Mucosa of rectum (tissue), 2 donors: ENCODE measurements at regions not wholly inside any gene's neighbourhood (a gene's known extent, or its start where the extent isn't known, plus 50 kb on each side); places are given as distances from the start of the nearest gene placed in this dataset.
"Not testable (repeated sequence)": the region's sequence is repeated elsewhere in the genome, so short reads cannot be mapped to it uniquely, and the experiment has no call there.

ENCODE experiments used
- H3K27ac ChIP-seq, 2 donors: one replicate each; pipeline ENCODE4 v1.7.0; 2013; ENCODE audit warnings: inconsistent platforms in 2 of 2, low read depth in 2 of 2, low read length in 2 of 2
- H3K27me3 ChIP-seq, 2 donors: one replicate each; pipeline ENCODE4 v1.7.0; 2013; ENCODE audit warnings: low read length in 2 of 2; ENCODE audit not compliant: control insufficient read depth in 2 of 2, insufficient read depth in 2 of 2
- H3K36me3 ChIP-seq, 2 donors: one replicate each; pipeline ENCODE4 v1.7.0; 2013; ENCODE audit warnings: low read length in 2 of 2; ENCODE audit not compliant: control insufficient read depth in 2 of 2, insufficient read depth in 2 of 2
- H3K4me1 ChIP-seq, 2 donors: one replicate each; pipeline ENCODE4 v1.7.0; 2013; ENCODE audit warnings: low read length in 2 of 2, mild to moderate bottlenecking in 1 of 2; ENCODE audit not compliant: control insufficient read depth in 2 of 2, insufficient read depth in 2 of 2
- H3K4me3 ChIP-seq, 2 donors: one replicate each; pipeline ENCODE4 v1.7.0; 2013; ENCODE audit warnings: low read length in 2 of 2
- H3K9ac ChIP-seq, 2 donors: one replicate each; pipeline ENCODE4 v1.7.0; 2013; ENCODE audit warnings: low read length in 2 of 2, low read depth in 1 of 2, mild to moderate bottlenecking in 1 of 2
- H3K9me3 ChIP-seq, 2 donors: one replicate each; pipeline ENCODE4 v1.7.0; 2013; ENCODE audit warnings: low read length in 2 of 2; ENCODE audit not compliant: control insufficient read depth in 2 of 2
- donor health status: healthy.
- donor health status: Normal muscosa, but diverticular disease.

DNA sequence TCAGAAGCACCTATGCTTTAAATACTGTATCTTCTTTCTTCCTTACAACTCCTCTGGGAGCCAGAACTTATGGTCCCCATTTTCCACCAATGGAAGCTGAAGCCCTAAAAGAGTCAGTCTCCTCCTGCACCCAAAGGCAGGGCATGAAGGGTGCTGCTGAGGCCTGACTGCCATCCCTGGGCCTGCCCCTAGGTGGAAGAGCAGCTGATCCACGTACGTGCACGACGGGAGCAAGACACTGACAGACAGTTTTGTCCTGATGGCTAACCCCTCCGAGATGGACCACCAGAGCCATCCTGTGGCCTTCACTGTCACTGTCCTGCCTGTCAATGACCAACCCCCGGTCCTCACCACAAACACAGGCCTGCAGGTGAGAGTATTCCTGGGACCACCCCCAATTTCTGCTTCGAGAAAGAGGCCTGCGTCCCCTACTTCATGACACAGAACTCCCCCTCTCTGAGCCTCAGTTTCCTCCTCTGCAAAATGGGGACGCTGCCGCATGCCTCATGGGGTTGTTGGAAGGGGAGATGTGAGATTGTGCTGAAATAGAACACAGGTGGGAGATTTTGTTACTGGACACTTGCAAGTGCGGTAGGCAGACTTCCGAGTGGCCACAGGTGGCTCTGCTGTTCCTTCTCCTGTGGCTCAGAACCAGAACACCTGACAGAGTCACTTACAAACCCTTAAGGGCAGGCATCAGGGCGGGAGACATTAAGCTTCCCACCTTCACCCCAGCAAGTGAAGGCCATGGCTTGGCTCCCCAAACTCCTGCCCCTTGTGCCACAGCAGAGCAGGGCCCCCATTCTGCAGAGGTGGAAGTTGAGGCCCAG is 175.4 kb downstream of the TBC1D2B start:
- H3K36me3 ChIP-seq, result no peaks in the 10 kb centered on the region
- no peaks in the 10 kb centered on the region for H3K9me3 ChIP-seq
- no peak overlapping the region for H3K4me3 ChIP-seq
- H3K4me1 ChIP-seq, result no peaks in the 10 kb centered on the region
- H3K27ac ChIP-seq, result no peak overlapping the region
- no peak overlapping the region for H3K9ac ChIP-seq
- H3K27me3 ChIP-seq, result no peaks in the 10 kb centered on the region

DNA sequence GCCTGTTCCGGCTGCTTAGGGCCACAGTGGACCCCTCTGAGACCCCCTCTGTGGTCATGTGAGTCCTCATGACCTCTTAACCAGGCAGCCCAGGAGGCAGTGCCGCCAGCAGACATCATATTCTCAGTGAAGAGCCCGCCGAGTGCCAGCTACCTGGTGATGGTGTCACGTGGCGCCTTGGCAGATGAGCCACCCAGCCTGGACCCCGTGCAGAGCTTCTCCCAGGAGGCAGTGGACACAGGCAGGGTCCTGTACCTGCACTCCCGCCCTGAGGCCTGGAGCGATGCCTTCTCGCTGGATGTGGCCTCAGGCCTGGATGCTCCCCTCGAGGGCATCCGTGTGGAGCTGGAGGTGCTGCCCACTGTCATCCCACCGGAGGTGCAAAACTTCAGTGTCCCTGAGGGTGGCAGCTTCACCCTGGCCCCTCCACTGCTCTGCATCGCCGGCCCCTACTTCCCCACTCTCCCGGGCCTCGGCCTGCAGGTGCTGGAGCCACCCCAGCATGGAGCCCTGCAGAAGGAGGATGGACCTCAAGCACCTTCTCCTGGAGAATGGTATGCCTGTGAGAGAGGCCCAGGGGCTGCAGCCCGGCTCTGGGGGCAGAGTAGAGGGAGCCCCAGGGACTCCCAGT is 176.1 kb downstream of the TBC1D2B start:
- Histone ChIP-seq H3K4me1 (no peaks in the 10 kb centered on the region), H3K36me3 (no peaks in the 10 kb centered on the region), H3K27ac (no peak overlapping the region), H3K9me3 (no peaks in the 10 kb centered on the region), H3K4me3 (no peak overlapping the region), H3K9ac (no peak overlapping the region), H3K27me3 (no peaks in the 10 kb centered on the region)

DNA sequence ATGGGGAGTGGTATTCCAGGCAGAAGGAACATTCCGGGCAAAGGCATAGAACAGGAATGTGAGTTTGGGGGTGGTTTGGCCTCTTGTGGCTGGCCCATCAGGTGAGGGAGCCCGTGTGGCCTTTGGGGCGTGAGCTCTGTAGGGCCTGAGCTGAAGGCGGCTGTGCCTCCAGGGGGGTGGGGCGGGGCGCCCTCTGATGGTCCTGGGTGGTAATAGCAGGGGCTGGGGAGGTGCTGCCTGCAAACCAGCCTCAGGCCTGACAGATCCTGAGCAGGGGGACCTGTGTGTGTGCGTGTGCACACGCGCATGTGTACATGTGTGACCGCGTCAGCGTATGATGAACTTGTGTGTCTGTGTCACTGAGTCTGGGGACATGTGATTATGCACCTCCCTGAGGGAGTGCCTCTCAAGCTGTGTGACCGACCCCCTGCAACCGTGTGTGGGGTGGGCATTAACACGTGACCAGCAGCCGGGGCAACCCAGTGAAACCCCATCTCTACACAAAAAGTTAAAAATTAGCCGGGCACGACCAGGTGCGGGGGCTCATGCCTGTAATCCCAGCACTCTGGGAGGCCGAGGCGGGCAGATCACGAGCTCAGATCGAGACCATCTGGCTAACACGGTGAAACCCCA is 177.1 kb downstream of the TBC1D2B start:
- not testable (repeated sequence) for H3K36me3 ChIP-seq, H3K4me3 ChIP-seq, H3K27me3 ChIP-seq, H3K4me1 ChIP-seq, H3K9me3 ChIP-seq, H3K9ac ChIP-seq, H3K27ac ChIP-seq

DNA sequence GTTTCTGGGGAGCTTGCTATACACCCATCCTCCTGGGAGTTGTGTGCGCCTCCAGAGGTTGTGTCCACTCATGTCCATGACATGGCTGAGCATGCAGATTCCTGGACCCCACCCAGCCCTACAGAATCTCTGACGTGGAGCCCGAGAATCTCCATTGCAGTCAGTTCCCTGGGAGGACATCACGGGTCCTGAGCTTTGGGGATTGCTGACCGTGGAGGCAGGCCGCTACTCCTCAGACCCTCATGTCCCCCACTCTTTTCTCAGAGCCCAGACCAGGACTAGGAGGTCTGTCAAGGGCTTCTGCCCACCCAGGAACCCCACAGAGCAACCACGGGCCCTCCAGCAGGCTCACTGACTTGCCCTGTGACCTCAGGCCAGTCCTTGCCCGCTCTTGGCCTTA is 177.7 kb downstream of the TBC1D2B start:
- H3K27me3 ChIP-seq, H3K27ac ChIP-seq, H3K36me3 ChIP-seq, H3K4me1 ChIP-seq, H3K9ac ChIP-seq, H3K4me3 ChIP-seq, H3K9me3 ChIP-seq: not testable (repeated sequence)

DNA sequence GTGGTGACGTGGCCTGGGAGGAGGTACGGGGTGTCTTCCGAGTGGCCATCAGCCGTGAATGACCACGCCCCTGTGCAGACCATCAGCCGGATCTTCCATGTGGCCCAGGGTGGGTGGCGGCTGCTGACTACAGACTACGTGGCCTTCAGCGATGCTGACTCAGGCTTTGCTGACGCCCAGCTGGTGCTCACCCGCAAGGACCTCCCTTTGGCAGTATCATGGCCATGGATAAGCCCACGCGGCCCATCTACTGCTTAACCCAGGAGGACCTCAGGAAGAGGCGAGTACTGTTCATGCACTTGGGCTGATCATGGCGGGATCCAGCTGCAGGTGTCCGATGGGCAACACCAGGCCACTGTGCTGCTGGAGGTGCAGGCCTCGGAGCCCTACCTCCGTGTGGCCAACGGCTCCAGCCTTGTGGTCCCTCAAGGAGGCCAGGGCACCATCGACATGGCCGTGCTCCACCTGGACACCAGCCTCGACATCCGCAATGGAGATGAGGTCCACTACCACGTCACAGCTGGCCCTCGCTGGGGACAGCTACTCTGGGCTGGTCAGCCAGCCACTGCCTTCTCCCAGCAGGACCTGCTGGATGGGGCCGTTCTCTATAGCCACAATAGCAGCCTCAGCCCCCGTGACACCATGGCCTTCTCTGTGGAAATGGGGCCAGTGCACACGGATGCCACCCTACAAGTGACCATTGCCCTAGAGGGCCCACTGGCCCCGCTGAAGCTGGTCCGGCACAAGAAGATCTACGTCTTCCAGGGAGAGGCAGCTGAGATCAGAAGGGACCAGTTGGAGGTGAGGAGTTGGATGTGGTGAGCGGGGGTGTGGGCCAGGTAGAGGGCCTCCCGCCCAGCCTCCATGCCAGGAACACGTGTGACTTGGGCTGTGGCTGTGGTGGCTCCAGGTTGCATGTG is 178.4 kb downstream of the TBC1D2B start:
- Histone ChIP-seq H3K27me3 (no peaks in the 10 kb centered on the region), H3K9me3 (no peaks in the 10 kb centered on the region), H3K36me3 (no peaks in the 10 kb centered on the region), H3K4me3 (no peak overlapping the region), H3K9ac (no peak overlapping the region), H3K27ac (no peak overlapping the region), H3K4me1 (no peaks in the 10 kb centered on the region)

DNA sequence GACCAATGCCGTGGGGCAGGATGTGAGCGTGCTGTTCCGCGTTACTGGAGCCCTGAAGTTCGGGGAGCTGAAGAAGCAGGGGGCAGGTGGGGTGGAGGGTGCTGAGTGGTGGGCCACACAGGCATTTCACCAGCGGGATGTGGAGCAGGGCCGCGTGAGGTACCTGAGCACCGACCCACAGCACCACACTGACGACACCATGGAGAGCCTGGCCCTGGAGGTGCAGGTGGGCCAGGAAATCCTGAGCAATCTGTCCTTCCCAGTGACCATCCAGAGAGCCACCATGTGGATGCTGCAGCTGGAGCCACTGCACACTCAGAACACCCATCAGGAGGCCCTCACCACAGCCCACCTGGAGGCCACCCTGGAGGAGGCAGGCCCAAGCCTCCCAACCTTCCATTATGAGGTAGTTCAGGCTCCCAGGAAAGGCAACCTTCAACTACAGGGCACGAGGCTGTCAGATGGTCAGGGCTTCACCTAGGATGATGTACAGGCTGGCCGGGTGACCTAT is 179.6 kb downstream of the TBC1D2B start:
- Histone ChIP-seq H3K9ac (no peak overlapping the region), H3K4me1 (no peaks in the 10 kb centered on the region), H3K27me3 (no peaks in the 10 kb centered on the region), H3K9me3 (no peaks in the 10 kb centered on the region), H3K36me3 (no peaks in the 10 kb centered on the region), H3K27ac (no peak overlapping the region), H3K4me3 (no peak overlapping the region)

DNA sequence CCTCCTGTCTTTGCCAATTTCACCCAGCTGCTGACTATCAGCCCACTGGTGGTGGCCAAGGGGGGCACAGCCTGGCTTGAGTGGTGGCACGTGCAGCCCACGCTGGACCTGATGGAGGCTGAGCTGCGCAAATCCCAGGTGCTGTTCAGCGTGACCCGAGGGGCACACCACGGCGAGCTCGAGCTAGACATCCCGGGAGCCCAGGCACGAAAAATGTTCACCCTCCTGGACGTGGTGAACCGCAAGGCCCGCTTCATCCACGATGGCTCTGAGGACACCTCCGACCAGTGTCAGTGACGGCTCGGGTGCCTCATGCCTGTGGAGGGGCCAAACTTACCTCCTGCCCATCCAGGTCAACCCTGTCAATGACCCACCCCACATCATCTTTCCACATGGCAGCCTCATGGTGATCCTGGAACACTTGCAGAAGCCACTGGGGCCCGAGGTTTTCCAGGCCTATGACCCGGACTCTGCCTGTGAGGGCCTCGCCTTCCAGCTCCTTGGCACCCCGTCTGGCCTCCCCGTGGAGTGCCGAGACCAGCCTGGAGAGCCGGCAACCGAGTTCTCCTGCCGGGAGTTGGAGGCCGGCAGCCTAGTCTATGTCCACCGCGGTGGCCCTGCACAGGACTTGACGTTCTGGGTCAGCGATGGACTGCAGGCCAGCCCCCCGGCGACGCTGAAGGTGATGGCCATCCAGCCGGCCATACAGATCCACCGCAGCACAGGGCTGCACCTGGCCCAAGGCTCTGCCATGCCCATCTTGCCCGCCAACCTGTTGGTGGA is 180.2 kb downstream of the TBC1D2B start:
- H3K27me3 ChIP-seq, H3K9me3 ChIP-seq, H3K9ac ChIP-seq, H3K27ac ChIP-seq, H3K4me3 ChIP-seq, H3K36me3 ChIP-seq, H3K4me1 ChIP-seq: not testable (repeated sequence)

DNA sequence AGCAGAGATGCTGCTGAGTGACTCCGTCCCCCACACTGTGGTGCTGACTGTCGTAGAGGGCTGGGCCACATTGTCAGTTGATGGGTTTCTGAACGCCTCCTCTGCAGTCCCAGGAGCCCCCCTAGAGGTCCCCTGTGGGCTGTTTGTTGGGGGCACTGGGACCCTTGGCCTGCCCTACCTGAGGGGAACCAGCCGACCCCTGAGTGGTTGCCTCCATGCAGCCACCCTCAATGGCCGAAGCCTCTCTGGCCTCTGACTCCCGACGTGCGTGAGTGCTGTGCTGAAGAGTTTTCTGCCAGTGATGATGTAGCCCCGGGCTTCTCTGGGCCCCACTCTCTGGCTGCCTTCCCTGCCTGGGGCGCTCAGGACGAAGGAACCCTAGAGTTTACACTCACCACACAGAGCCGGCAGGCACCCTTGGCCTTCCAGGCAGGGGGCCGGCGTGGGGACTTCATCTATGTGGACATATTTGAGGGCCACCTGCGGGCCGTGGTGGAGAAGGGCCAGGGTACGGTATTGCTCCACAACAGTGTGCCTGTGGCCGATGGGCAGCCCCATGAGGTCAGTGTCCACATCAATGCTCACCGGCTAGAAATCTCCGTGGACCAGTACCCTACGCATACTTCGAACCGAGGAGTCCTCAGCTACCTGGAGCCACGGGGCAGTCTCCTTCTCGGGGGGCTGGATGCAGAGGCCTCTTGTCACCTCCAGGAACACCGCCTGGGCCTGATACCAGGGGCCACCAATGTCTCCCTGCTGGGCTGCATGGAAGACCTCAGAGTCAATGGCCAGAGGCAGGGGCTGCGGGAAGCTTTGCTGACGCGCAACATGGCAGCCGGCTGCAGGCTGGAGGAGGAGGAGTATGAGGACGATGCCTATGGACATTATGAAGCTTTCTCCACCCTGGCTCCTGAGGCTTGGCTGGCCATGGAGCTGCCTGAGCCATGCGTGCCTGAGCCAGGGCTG is 181.1 kb downstream of the TBC1D2B start:
- H3K27me3 ChIP-seq, H3K9ac ChIP-seq, H3K4me3 ChIP-seq, H3K27ac ChIP-seq, H3K4me1 ChIP-seq, H3K9me3 ChIP-seq, H3K36me3 ChIP-seq: not testable (repeated sequence)
